ENCODE measurements at regions not wholly inside any gene's neighbourhood (a gene's known extent, or its start where the extent isn't known, plus 50 kb on each side); places are given as distances from the start of the nearest gene placed in this dataset.
A peak's percentile ranks its signal among the peaks of the same experiment; 100 is the strongest.
"Not testable (repeated sequence)": the region's sequence is repeated elsewhere in the genome, so short reads cannot be mapped to it uniquely, and the experiment has no call there.

DNA sequence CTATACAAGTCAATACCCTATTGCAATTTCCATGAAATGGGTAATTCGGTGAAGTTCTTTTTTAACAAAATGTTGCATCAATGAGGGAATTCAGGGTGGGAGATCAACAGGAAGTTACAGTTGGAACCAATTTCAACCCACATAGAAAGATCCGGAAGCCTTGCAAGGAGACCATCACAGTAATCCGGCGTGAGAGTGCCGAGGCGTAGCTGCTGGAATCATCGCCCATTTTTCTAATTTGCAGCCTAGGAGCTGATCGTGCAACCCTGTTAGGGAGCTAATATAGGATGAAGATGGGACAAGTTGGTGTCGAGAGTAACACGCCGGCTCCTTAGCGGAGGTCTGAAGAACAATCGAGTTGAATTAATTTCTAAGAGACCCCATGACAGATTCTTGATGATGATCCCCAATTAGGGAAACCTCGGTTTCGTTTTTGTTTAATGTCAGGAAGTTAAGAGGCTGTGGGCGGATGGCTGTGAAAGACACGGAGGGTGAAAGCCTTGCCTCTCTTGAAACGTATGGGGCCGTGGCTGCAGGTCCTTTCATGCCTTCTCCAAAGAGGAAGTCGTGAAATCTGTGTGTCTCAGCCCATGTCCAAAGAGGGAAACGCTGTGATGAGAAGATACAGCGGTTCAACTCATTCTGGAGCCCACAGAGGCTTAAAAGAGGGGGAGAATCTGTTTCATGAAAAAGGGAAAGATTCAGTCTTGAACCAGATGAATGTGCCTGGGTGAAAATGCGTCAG lies 51.2 kb upstream of the CARD11 start:
- DNase-seq, result peak; percentile 50

DNA sequence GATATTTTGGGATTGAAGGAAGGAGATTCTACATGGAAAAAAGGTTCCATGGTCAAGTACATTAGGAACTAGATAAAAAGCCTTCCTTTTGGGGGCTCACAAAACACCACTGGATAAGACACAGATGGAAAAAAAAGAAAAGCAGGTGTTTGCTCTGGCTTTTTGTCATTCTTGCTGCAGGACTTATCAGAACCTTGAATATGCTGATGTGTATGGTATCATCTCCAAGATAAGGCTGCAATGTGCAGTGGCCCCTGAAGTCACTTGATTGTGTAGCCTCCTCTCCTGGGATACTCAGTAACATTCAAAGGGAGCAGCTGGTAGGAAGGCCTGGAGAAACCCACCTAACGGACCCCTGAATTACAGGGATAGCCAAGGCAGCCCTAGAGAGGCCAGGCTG lies 54.1 kb upstream of the CARD11 start:
- no peak for DNase-seq

DNA sequence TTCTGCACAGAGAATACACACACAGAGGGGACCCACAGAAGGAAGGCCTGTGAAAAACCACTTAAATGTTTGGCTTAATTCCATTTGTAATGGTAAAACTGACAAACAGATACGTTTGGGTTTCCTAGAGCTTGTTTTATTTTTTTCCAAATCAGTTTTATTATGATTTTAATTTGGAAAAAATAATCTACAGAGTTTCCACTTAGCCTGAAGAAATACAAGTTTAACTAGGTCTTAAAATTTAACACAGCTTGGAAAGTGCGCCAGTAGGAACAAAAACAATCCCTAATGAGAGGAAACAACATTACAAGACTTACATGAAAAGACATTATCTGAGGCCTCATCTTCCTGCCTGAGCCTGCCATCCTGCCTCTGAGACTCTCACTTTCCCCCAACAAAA lies 58.5 kb upstream of the CARD11 start:
- DNase-seq, result no peak

DNA sequence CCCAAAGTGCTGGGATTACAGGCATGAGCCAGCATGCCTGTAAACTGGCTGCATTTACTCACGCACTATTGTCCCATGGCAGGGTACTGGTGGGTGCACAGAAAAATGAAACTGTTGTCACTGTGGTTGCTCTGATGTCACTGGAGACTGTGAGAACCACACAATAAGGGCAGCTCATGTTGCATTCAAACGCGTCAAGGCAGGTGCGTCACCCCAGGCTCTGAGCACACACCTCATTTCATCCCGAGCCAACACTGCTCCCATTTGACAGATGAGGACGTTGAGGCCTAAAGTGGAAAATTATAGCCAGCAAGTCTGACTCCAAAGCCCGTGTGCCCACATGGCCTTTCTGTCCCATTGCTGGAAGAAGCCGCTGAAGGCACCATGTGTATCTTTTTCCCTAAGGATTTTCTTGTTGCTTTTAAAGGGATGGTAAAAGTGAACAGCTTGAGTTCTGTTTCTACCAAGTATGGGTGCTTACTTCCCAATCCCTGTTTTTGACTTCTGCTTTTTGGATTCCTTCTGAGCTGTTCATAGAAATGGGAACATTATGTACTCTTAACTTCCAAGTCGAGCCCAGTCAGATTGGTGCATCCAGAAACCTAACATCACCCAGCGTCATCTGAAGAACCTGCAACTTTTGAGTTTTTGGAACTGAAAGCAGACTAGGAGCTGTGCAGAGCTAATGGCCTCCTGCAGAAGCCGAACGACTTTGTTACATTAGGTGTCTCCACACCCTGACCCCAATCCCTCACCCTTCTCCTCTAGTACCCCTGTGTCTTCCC lies 60.1 kb upstream of the CARD11 start:
- DNase-seq, result no peak

DNA sequence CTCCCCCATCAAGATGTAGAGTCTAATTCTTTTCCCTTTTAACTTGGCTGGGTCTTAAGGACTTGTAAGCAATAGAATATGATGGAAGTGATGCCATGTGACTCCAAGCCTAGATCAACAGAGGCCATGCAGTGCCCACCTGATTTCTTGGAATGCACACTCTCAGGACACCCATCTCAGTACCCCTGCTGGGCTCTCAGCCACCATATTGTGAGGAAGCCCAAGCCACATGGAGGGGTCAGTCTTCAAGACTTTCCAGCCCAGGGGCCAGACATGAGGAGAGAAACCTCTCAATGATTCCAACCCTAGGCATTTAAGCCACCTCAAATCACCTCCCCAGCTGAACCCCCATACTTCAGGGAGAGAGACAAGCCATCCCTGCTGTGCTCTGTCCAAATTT lies 62.2 kb upstream of the CARD11 start:
- no peak for DNase-seq

DNA sequence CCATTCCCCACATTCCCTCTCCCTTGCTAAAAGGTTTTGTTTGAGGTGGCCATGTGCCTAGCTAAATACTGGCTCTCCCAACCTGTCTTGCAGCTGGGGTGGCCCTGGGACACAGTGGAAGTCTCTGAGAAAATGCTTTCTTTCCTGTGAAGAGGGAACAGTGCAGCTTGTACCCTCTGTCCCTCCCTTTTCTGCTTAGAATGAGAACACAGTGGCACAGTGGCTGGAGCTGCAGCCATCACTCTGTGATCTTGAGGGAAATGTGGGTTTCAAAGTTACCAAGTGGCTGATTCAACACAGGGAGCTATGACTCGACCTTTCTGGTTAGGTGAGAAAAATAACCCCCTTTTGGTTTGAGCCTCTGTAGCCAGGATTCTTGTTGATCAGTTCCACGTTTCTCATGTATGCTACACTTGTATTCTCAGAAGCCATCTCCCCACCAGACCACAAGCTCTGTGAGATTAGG lies 62.7 kb upstream of the CARD11 start:
- no peak for DNase-seq

DNA sequence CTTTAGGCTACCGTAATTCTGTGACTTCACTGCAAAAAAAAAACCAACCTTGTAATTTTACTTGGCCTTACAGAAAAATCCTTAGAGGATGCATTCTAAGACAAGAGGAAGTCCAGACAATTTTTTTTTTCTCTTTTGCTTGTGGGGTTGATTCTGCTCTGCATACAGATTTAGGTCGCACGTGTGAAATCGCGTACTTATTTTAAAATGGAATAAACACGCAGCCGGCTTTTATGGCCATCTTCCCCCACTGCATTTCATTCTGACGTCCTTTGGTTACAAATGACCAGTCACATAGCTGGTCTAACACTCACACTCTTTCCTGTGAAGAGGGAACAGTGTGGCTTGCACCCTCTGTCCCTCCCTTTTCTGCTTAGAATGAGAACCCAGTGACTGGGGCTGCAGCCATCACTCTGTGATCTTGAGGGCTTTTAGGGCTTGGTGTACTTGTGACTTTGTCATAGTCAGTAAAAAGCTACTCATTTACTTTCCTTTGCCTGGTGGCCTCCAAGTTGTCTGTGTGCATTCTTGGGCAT lies 63.6 kb upstream of the CARD11 start:
- no peak for DNase-seq

DNA sequence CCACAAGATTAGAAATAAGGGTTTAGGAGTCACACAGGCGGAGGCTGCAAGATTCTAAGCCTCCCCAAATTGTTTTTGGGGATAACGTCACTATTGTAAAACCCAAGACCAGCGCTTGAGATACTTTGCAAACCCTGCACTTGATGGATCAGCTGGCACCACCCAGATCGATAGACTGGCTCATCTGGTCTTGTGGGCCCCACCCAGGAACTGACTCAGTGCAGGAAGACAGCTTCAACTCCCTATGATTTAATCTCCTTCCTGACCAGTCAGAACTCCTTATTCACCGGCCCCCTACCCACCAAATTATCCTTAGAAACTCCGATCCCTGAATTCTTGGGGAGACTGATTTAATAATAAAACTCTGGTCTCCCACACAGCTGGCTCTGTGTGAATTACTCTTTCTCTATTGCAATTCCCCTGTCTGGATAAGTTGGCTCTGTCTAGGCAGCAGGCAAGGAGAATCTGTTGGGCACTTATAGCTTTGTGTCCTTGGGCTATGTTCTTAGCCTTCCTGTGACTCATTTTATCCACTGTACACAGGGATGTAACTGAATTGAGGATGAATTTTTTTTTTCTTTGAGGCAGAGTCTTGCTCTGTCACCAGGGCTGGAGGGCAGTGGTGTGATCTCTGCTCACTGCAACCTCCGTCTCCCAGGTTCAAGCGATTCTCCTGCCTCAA lies 64.4 kb upstream of the CARD11 start:
- no peak for DNase-seq

DNA sequence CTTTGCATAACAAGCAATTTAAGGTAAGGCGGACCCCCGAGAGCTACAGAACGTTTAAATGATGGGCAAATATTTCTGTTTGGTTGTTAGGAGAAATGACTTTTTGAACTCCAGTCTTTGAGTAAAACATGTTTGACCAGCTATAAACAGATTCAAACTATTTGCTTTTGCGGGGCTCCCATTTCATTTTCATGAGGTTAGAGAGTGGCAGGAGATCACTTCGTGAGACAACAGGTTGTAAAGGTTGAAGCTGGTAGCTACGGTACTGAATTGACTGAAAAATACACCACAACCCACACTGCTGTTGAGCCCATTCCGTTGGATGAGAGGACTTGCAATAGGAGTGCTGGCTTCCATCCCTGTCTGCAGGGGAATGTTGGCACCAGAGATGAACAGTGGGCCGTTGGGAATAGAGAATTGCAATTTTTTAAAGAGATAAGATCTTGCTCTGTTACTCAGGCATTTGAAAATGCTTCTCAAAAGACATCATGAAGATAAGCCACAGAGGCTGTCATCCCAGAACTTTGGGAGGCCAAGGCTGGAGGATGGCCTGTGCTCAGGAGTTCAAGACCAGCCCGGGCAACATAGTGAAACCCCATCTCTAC lies 65.7 kb upstream of the CARD11 start:
- no peak for DNase-seq

DNA sequence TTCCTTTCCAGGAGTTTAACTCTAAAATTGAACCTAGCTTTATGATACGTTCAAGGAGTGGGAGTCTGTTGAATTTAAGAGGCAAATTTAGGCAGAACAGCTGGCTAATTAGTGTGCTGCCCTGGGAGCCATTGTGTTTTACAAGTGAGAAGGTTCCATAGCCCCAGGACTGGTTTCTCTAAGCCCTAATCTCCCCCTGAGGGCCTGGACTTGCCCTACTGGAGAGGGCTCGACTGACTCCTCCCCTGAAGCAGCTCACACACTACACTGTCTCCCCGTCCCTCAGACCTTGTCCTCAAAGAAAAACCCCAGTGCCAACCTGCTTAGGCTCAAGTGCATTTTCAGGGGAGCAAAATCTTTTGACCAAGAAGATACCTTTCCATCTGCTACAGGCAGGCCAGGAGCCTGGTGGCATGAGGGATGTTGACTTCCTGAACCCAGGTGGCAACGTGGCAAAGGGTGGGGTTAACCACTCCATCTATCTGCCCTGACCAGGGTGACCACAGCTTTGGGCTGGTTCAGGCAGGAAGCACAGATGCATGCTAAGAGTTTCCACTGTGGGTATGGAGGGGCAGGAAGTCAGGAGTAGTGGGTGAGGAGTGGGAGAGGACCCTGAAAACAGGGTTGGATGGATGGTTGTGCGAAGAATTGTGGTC lies 68.9 kb upstream of the CARD11 start:
- no peak for DNase-seq

DNA sequence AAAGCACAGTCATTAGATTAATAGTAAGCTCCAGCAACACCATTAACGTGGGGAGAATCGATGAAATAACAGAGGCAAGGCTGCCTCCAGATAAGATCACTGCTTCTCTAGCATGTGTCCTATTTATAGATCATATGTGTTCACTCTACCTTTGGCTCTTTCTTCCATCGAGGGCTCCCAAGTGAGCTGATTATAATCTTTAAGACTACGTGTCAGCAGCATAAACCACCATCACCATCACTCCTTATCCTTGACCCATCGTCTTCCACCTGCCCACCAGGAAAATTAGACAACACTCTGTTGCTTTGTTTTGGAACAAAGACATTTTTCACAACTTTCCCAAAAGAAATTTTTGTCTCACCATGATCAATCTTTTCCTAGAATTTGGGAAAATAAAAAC lies 71.2 kb upstream of the CARD11 start:
- DNase-seq, result no peak

DNA sequence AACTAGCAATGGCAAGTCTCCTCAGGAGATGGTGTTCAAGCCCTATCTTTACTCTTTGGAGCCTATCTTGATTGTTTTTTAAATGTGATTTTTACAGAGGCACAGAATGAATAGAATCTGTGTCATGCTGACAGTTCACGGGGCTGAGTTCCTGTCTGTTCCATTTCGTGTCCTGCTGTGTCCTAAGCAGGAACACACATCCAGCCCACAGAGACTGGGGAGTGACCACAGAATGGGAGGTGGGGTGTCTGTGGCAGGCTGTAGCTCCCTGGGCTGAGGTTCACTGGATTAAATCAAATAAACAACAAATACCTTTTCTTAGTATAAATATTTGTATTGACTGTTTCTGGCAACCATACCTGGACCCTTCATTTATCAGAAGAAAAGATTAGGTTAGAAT lies 73.4 kb upstream of the CARD11 start:
- no peak for DNase-seq

DNA sequence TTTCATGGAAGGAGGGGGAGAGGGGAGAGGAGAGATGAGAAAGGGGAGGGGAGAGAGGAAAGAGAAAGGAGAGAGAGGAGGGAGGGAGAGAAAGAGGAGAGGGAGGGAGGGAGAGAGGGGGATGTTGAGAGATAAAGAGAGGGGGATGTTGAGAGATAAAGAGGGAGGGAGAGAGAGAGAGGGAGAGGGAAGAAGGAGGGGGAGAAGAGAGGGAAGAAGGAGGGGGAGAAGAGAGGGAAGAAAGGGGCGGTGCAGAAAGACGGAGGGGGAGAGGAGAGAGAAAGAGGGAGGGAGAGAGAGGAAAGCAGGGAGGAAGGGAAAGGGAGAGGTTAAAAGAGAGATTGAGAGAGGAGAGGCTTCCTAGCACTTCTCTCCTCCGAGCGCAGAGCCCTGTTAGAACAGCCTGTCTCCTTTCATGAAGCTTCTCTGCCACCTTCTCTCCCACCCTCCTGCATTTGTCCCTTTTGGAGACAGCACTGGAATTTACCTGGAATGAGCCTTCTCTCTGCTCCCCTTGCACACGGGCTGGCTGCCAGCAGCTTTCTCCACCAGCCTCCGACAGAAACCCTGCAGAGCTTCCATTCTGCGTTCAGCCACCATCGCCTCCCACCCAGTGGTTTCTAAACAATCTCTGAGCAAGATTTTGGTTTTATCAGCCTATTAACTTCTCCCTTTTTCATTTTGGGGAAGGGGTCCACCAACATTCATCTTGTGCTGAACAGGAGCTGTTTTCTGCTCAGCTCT lies 74.0 kb upstream of the CARD11 start:
- peak; percentile 36 for DNase-seq

DNA sequence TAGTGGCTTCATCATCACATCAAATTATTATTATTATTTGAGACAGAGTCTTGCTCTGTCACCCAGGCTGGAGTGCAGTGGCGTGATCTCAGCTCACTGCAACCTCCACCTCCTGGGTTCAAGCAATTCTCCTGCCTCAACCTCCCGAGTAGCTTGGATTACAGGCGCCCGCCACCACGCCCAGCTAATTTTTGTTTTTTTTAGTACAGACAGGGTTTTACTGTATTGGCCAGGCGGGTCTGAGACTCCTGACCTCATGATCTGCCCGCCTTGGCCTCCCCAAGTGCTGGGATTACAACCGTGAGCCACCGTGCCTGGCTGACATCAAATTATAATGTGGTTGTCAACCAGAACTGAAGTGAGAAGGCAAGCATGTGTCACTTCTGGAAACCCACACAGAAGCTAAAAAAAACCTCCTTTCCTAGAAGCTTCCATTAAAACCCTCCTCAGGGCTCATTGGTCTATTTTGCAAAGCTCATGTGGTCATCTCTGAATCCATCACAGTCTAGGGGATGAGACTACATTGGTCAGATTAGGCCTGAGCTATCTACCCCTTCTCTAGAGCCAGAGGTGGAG lies 75.8 kb upstream of the CARD11 start:
- not testable (repeated sequence) for DNase-seq

DNA sequence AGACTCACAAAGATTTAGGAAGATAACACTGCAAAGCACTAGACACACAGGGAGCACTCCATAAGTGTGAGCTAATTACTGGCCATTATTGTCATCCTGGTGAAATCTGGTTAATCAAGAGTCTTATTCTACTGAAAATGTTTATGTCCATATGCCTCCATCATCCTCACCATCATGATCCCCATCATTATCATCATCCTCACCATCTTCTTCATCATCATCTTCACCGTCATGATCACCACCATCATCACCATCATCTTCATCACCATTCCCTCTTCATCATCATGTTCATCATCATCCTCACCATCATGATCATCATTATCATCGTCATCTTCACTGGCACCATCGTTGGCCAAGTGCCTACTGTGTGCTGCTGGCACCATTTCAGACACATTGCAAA lies 76.3 kb upstream of the CARD11 start:
- DNase-seq, result no peak

DNA sequence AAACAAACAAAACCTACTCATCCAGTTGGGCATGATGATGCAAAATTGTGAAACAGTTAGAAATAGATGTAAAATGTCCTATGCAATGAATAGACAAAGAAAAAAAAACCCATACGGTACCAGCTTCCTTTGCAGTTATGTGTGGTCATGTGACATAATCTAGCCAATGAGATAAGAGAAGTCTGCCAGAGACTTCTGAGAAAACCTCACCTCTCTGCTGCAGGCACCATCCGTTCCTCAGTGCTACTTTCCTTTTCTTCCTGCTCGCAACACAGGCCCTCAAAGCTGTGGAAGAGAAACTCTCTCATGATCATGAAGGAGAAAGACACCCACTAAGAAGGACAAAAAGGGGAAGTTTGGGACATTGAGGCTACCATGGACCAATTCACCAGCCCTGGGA lies 76.8 kb upstream of the CARD11 start:
- DNase-seq, result no peak

DNA sequence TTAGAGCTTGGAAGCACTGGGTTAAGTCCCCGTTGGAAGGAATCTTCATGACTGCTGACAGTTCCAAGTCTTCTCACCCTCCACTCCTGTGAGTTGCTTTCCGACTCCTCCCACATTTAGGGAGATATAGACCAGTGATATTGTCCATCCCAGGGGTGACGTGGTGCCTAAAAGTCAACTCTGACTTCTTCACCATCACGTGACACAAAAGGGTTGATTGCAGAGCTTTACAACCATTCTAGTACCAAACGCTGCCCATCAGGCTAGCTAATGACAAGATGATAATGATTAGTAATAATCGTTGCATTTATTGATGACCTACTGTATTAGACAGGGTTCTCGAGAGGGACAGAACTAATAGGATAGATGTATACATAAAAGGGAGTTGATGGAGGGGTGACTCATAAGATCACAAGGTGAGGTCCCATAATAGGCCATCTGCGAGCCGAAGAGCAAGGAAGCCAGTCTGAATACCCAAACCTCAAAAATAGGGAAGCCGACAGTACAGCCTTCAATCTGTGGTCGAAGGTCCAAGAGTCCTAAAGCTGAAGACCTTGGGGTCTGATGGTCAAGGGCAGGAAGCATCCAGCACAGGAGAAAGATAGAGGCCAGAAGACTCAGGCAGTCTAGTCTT lies 85.3 kb upstream of the CARD11 start:
- DNase-seq, result no peak

DNA sequence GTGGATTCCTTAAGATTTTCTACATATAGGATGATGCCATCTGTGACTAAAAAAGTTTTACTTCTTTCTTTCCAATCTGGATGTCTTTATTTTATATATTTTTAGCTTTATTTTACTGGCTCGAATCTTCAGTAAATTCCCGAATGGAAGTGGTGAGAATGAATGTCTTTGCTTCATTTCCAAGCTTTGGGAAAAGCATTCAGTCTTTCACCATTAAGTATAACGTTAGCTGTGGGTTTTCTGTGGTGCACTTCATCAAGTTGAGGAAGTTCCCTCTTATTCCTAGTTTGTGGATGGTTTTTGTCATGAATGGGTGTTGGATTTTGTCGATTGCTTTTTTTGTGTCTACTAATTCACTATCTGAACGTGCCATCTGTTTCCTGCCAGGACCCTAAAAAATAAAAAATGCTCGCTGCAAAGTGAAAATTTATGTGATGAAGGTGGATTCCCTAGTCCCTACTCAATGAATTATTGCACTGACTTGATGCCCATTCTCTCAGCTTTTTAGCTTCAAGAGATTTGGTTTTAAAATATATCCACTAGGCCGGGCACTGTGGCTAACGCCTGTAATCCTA lies 90.2 kb upstream of the CARD11 start:
- no peak for DNase-seq

DNA sequence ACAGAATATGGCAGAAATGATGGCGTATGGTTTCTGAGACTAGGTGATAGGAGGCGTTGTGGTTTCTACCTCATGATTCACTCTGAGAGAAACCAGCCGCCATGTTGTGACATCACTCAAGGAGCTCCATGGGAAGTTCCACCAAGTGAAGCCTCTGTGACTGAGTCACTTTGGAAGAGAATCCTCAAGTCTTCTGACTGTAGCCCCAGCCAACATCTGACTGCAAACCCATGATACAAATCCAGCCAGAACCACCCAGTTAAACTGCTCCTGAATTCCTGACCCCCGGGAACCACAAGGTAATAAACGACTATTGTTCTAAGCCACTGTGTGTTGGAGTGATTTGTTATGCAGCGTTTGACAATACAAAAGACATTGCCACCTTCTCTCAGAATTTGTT lies 91.1 kb upstream of the CARD11 start:
- DNase-seq, result no peak

DNA sequence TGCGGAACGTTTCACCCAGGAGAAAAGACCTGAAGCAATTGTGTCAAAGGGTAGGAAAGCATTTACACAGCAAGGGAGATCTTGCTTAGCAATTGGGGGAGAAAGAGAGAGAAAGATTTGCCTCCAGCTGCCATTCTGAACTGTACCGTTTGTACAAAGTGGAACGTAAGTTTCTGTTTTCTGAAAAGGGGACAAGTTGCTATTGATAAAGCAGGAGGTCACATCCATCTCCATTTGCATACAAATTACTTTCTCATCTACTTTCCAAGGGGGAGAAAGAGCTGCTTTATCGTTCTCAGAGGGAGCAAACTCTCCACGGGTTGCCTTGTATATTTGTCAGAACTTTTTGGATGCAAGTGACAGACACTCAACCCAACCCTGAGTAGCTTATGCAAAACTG lies 92.0 kb upstream of the CARD11 start:
- DNase-seq, result no peak

DNA sequence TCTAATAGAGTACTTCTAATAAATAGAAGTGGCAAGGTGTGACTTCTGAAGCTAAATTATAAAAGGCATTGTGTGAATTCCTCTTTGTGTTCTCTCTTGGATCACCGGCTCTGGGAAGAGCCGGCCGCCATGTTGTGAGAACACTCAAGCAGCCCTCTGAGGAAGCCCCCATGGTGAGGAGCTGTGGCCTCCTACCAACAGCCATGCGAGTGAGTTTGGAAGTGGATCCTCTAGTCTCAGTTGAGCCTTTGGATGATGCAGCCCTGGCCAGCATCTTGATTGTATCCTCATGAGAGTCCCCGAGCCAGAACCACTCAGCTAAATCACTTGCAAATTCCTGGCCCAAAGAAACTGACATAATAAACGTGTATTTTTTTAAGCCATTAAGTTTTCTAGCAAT lies 94.5 kb upstream of the CARD11 start:
- DNase-seq, result no peak

All from activated CD8-positive, alpha-beta memory T cell treated with anti-CD3 and anti-CD28 coated beads, Interleukin-2, amount 50 U/mL, for 4 hours (primary cell).